ENCODE measurements at regions not wholly inside any gene's neighbourhood (a gene's known extent, or its start where the extent isn't known, plus 50 kb on each side); places are given as distances from the start of the nearest gene placed in this dataset.
A peak's percentile ranks its signal among the peaks of the same experiment; 100 is the strongest.

GRCh38 chr4:31995943-31996901 lies 1276.1 kb downstream of the PCDH7 start:
- peak overlapping the region; percentile 36 for H3K4me3 ChIP-seq

DNA sequence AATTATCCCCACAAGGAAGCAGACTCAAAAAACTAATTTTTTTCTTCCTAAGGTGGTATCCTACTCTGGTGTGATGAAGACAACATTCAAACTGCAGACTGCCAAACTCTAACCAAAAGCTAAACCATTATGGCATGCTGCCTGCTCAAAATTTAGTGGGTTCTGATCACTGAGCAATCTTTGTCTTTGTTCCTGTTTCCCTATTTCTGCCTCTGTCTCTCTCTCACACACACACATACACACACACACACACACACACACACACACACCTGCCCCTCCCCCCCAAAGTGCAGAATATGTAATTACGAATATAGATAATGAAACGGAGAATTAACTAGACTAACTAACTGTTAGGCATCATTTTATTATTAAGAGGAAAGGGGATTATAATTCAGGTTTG lies 1278.6 kb downstream of the PCDH7 start:
- Histone ChIP-seq H3K27ac (no peak overlapping the region), H3K9me3 (ENCODE audit: low read depth) (no peaks in the 10 kb centered on the region), H3K27me3 (peaks cover 1% of the 10 kb centered on the region), H3K36me3 (no peaks in the 10 kb centered on the region), H3K4me3 (no peak overlapping the region), H3K4me1 (ENCODE audit: low read depth) (peaks cover 5% of the 10 kb centered on the region)
- no peak for DNase-seq (ENCODE audit: low read depth in 1 of 2, low spot score in 1 of 2)
- TF ChIP-seq CTCF (IDR thresholded peaks at IDR 0.05; ENCODE audit: low read depth, low read length) = no peak

More at GRCh38 chr4:31995943-31996901, 1276.1 kb downstream of the PCDH7 start:
- H3K27me3 ChIP-seq = no peaks in the 10 kb centered on the region
- DNase-seq (ENCODE audit: low read depth in 1 of 2, low spot score in 1 of 2) = peak in 1 of 2 donors; percentile 54
- H3K36me3 ChIP-seq = no peaks in the 10 kb centered on the region
- H3K4me1 ChIP-seq (ENCODE audit: low read depth) = no peaks in the 10 kb centered on the region
- no peak for TF ChIP-seq CTCF (IDR thresholded peaks at IDR 0.05; ENCODE audit: low read depth, low read length)
- no peaks in the 10 kb centered on the region for H3K9me3 ChIP-seq (ENCODE audit: low read depth)
- H3K27ac ChIP-seq = no peak overlapping the region

DNA sequence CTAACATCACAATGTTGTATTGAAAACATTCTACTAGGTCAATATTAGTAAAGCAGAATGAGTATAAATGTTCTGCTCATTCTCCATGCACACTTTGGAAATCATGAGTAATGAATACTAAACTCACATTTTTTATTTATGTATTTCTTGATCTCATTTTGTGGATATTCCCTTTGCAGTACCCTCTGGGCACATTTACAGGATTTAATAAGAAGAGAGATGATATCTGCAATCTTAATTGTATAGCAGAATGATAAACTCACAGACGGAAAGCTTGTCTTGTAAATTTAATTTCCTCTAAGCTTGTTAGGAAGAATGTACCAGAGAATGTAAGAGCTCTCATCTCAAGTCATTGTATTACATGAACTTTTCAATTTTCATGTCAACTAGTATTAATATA lies 1279.7 kb downstream of the PCDH7 start:
- Histone ChIP-seq H3K9me3 (ENCODE audit: low read depth) (no peaks in the 10 kb centered on the region), H3K36me3 (no peaks in the 10 kb centered on the region), H3K4me1 (ENCODE audit: low read depth) (peaks cover 5% of the 10 kb centered on the region), H3K27ac (no peak overlapping the region), H3K27me3 (peaks cover 3% of the 10 kb centered on the region), H3K4me3 (no peak overlapping the region)
- TF ChIP-seq CTCF (IDR thresholded peaks at IDR 0.05; ENCODE audit: low read depth, low read length) = no peak
- DNase-seq (ENCODE audit: low read depth in 1 of 2, low spot score in 1 of 2) = no peak

DNA sequence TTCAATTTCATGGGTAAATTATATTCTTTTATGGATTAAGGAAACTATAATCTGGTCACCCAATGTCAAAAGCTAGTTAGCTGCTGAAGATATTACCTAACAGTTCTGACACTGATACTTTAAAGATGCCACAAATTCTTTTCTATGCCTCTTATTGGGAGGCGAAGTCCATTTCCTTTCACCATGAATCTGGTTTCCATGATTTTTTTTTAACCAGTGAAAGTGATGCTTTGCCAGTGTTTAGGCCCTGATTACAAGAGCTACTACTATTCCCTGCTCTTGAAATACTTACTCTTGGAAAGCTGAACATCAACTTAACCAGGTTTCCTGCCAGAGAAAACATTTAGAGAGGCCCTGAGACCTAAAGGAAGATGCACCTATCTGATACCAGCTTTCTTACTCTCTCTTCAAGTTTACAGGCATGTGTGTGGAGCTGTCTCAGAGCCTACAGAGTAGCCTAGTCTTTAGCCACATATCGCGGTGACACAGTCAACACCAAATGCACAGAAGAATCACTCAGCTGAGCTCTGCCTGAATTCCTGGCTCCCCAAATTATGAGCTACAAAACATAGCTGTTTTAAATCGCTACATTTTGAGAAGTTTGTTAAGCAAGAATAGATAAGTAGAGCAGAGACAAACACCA lies 1280.8 kb downstream of the PCDH7 start:
- TF ChIP-seq CTCF (IDR thresholded peaks at IDR 0.05; ENCODE audit: low read depth, low read length) = no peak
- no peak overlapping the region for H3K27ac ChIP-seq
- H3K27me3 ChIP-seq = peaks cover 3% of the 10 kb centered on the region
- DNase-seq (ENCODE audit: low read depth in 1 of 2, low spot score in 1 of 2) = no peak
- peaks cover 5% of the 10 kb centered on the region for H3K4me1 ChIP-seq (ENCODE audit: low read depth)
- H3K36me3 ChIP-seq = no peaks in the 10 kb centered on the region
- H3K9me3 ChIP-seq (ENCODE audit: low read depth) = no peaks in the 10 kb centered on the region
- H3K4me3 ChIP-seq = no peak overlapping the region

- Histone ChIP-seq H3K4me1 (ENCODE audit: low read depth) (peaks cover 5% of the 10 kb centered on the region), H3K9me3 (ENCODE audit: low read depth) (no peaks in the 10 kb centered on the region), H3K27me3 (peaks cover 3% of the 10 kb centered on the region), H3K4me3 (no peak overlapping the region), H3K36me3 (no peaks in the 10 kb centered on the region), H3K27ac (no peak overlapping the region)
- no peak for TF ChIP-seq CTCF (IDR thresholded peaks at IDR 0.05; ENCODE audit: low read depth, low read length)
- DNase-seq (ENCODE audit: low read depth in 1 of 2, low spot score in 1 of 2) = peak in 1 of 2 donors; percentile 27
Measured at GRCh38 chr4:32002037-32002747, 1282.0 kb downstream of the PCDH7 start.
